Transverse colon (tissue), 4 donors: ENCODE measurements at regions not wholly inside any gene's neighbourhood (a gene's known extent, or its start where the extent isn't known, plus 50 kb on each side); places are given as distances from the start of the nearest gene placed in this dataset.

Source experiments
- DNase-seq: peaks from one replicate; pipeline ENCODE4 v3.0.0-alpha.2; 2019
- H3K27ac ChIP-seq, 4 donors: fragments of 200-600 bp; sonication (generic); 2 replicates each; pipeline ENCODE4 v1.5.1; 2016 to 2018; ENCODE audit warnings: inconsistent platforms in 4 of 4
- H3K27me3 ChIP-seq: fragments of 200-600 bp; sonication (generic); 2 replicates; pipeline ENCODE4 v1.5.1; 2017; ENCODE audit warnings: inconsistent platforms
- H3K36me3 ChIP-seq, 4 donors: fragments of 200-600 bp; sonication (generic); 2 replicates each; pipeline ENCODE4 v1.5.1; 2017 to 2019; ENCODE audit warnings: inconsistent platforms in 4 of 4
- H3K4me1 ChIP-seq, 4 donors: fragments of 200-600 bp; sonication (generic); 2 replicates each; pipeline ENCODE4 v1.5.1; 2017 to 2020; ENCODE audit warnings: inconsistent platforms in 4 of 4
- H3K4me3 ChIP-seq, 4 donors: fragments of 200-600 bp; sonication (generic); 1 replicate in 1 of 4; 2 replicates in 3 of 4; pipeline versions ENCODE4 v1.5.1 to v1.6.1; 2017 to 2019; ENCODE audit warnings: inconsistent platforms in 4 of 4
- H3K9me3 ChIP-seq, 2 donors: fragments of 200-600 bp; sonication (generic); 2 replicates each; pipeline ENCODE4 v1.5.1; 2017 to 2019; ENCODE audit warnings: inconsistent platforms in 2 of 2
- CTCF ChIP-seq, 5 experiments: fragments of 200-600 bp in 3 of 5; fragments of 450-650 bp in 2 of 5; sonication (generic) in 3 of 5; IDR thresholded peaks; 1 replicate in 2 of 5; 2 replicates in 3 of 5; pipeline ENCODE4 v1.5.1; 2016 to 2017; ENCODE audit warnings: antibody characterized with exemption in 5 of 5, inconsistent platforms in 3 of 5, mild to moderate bottlenecking in 2 of 5, moderate library complexity in 1 of 5
- EP300 ChIP-seq: sonication (generic); formaldehyde crosslinking; IDR thresholded peaks from one replicate; pipeline ENCODE4 v1.6.1; 2017; ENCODE audit warnings: antibody characterized with exemption, low read depth
- POLR2A ChIP-seq: fragments of 450-650 bp; IDR thresholded peaks from one replicate; pipeline ENCODE4 v1.6.1; 2016; ENCODE audit warnings: antibody characterized with exemption, mild to moderate bottlenecking, moderate library complexity
- POLR2AphosphoS5 ChIP-seq, 3 donors: sonication (generic); formaldehyde crosslinking; IDR thresholded peaks; one replicate each; pipeline ENCODE4 v1.6.1; 2016; ENCODE audit warnings: antibody characterized with exemption in 3 of 3
- WGBS, 2 donors: methylation state at CpG; one replicate each; pipeline ENCODE4 v1.1.5; 2018; ENCODE audit warnings: low coverage in 1 of 2; 5-methylcytosine and 5-hydroxymethylcytosine counted together
- in situ Hi-C, 4 donors: fragments of 200-750 bp; cut with MboI; loops; one replicate each; pipeline versions ENCODE4 v1.15.0 to v1.15.1; 2017; ENCODE audit warnings: low sequenced_read_pairs in 3 of 4, low pct_ligation_motif_present in 1 of 4, low pct_unique_long_range_greater_than_20kb in 1 of 4
- intact Hi-C: fragments of 100-400 bp; cut with DNase I; formaldehyde crosslinking; loops from one replicate; pipeline ENCODE4 v1.15.1; 2023; ENCODE audit warnings: low total_unique reads

GRCh38 chr20:22815206-22815551, 219.9 kb upstream of the SSTR4 start:
- Histone ChIP-seq H3K4me1 (no peaks in the 10 kb centered on the region), H3K27me3 (no peaks in the 10 kb centered on the region), H3K36me3 (no peaks in the 10 kb centered on the region), H3K27ac (no peak overlapping the region), H3K9me3 (no peaks in the 10 kb centered on the region), H3K4me3 (no peak overlapping the region)
- no peak for DNase-seq
- WGBS, 2 donors, result 67 to 85% methylated on average over 4 to 5 of the region's 5 CpGs
- intact Hi-C loops, result no loop called here
- in situ Hi-C loops, result no loop called here
- TF ChIP-seq CTCF (IDR thresholded peaks at IDR 0.05) (no peak), EP300 (no peak), POLR2A (no peak), POLR2AphosphoS5 (IDR thresholded peaks at IDR 0.05) (no peak)

GRCh38 chr20:22815603-22816315, 219.4 kb upstream of the SSTR4 start:
- in situ Hi-C loops (no loop called here), intact Hi-C loops (no loop called here)
- Histone ChIP-seq H3K9me3 (no peaks in the 10 kb centered on the region), H3K27me3 (no peaks in the 10 kb centered on the region), H3K27ac (no peak overlapping the region), H3K36me3 (no peaks in the 10 kb centered on the region), H3K4me1 (no peaks in the 10 kb centered on the region), H3K4me3 (no peak overlapping the region)
- DNase-seq, result no peak
- WGBS, 2 donors, result 61 to 63% methylated on average over 8 to 9 of the region's 9 CpGs
- TF ChIP-seq POLR2A (no peak), EP300 (no peak), POLR2AphosphoS5 (IDR thresholded peaks at IDR 0.05) (no peak), CTCF (IDR thresholded peaks at IDR 0.05) (no peak)

GRCh38 chr20:22818636-22819035, 216.5 kb upstream of the SSTR4 start:
- in situ Hi-C loops, result no loop called here
- Histone ChIP-seq H3K4me3 (no peak overlapping the region), H3K4me1 (no peaks in the 10 kb centered on the region), H3K36me3 (no peaks in the 10 kb centered on the region), H3K27ac (no peak overlapping the region), H3K9me3 (no peaks in the 10 kb centered on the region), H3K27me3 (no peaks in the 10 kb centered on the region)
- 71 to 85% methylated on average over 4 of the region's 4 CpGs for WGBS, 2 donors
- no peak for TF ChIP-seq CTCF (IDR thresholded peaks at IDR 0.05)
- no peak for TF ChIP-seq EP300
- TF ChIP-seq POLR2A, result no peak
- no peak for TF ChIP-seq POLR2AphosphoS5 (IDR thresholded peaks at IDR 0.05)
- no peak for DNase-seq
- intact Hi-C loops, result no loop called here

GRCh38 chr20:22819112-22819511, 216.0 kb upstream of the SSTR4 start:
- H3K4me3 ChIP-seq, result no peak overlapping the region
- H3K9me3 ChIP-seq, result no peaks in the 10 kb centered on the region
- WGBS, 2 donors, result 80 to 88% methylated on average over 2 to 4 of the region's 4 CpGs
- no peak overlapping the region for H3K27ac ChIP-seq
- H3K4me1 ChIP-seq, result no peaks in the 10 kb centered on the region
- H3K27me3 ChIP-seq, result no peaks in the 10 kb centered on the region
- no peaks in the 10 kb centered on the region for H3K36me3 ChIP-seq
- intact Hi-C loops (no loop called here), in situ Hi-C loops (no loop called here)
- TF ChIP-seq POLR2A (no peak), POLR2AphosphoS5 (IDR thresholded peaks at IDR 0.05) (no peak), CTCF (IDR thresholded peaks at IDR 0.05) (no peak), EP300 (no peak)
- no peak for DNase-seq
